ENCODE measurements at regions not wholly inside any gene's neighbourhood (a gene's known extent, or its start where the extent isn't known, plus 50 kb on each side); places are given as distances from the start of the nearest gene placed in this dataset.

- Histone ChIP-seq H3K4me3 (replicated peaks; ENCODE audit: insufficient read depth, low read length) (no peak overlapping the region), H3K27me3 (ENCODE audit: insufficient read depth, poor library complexity, severe bottlenecking) (no peaks in the 10 kb centered on the region), H3K27ac (replicated peaks) (no peak overlapping the region)
- TF ChIP-seq SPI1 (IDR thresholded peaks at IDR 0.05; ENCODE audit: borderline replicate concordance, low read depth): no peak
- TF ChIP-seq GABPA (IDR thresholded peaks at IDR 0.05; ENCODE audit: low read depth): no peak
- TF ChIP-seq CTCF (IDR thresholded peaks at IDR 0.05; ENCODE audit: insufficient read depth, low read length): no peak
- TF ChIP-seq POLR2AphosphoS5 (IDR thresholded peaks at IDR 0.05; ENCODE audit: low read depth): no peak
- TF ChIP-seq, protein P1, sequence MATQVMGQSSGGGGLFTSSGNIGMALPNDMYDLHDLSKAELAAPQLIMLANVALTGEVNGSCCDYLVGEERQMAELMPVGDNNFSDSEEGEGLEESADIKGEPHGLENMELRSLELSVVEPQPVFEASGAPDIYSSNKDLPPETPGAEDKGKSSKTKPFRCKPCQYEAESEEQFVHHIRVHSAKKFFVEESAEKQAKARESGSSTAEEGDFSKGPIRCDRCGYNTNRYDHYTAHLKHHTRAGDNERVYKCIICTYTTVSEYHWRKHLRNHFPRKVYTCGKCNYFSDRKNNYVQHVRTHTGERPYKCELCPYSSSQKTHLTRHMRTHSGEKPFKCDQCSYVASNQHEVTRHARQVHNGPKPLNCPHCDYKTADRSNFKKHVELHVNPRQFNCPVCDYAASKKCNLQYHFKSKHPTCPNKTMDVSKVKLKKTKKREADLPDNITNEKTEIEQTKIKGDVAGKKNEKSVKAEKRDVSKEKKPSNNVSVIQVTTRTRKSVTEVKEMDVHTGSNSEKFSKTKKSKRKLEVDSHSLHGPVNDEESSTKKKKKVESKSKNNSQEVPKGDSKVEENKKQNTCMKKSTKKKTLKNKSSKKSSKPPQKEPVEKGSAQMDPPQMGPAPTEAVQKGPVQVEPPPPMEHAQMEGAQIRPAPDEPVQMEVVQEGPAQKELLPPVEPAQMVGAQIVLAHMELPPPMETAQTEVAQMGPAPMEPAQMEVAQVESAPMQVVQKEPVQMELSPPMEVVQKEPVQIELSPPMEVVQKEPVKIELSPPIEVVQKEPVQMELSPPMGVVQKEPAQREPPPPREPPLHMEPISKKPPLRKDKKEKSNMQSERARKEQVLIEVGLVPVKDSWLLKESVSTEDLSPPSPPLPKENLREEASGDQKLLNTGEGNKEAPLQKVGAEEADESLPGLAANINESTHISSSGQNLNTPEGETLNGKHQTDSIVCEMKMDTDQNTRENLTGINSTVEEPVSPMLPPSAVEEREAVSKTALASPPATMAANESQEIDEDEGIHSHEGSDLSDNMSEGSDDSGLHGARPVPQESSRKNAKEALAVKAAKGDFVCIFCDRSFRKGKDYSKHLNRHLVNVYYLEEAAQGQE (IDR thresholded peaks at IDR 0.05; ENCODE audit: insufficient replicate concordance, low read depth): no peak
- no peak for DNase-seq (ENCODE audit: low read depth in 1 of 2, low spot score in 1 of 2)
These were observed 144.2 kb upstream of the NRP1 start for GRCh38 chr10:33478675-33479125.

DNA sequence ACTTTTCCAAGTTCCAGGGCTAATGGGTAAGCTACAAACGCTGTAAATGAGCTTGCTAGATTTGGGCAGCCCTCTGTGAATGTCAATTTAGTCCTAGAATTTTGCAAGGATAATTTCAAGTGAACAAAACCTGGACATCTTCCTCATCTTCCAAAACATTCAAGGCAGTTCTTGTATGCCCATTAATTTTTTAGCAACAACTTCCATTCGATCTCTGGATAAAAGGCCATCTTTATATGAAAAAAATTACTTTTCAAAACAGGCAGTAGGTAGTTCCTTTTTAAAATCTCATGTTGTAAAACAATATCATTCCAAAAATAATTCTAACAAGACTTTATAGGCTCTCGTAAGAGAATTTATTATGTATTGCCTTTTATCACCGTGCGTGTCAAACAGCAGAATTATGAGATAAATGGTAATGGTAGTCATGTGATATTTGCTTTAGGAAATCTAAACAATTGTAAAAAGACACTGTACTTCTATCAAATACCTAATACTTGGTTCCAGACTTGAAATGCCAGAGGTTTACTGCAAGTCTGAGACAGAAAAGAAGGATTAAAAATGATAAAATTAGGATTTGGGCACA lies 143.7 kb upstream of the NRP1 start:
- no peak for DNase-seq (ENCODE audit: low read depth in 1 of 2, low spot score in 1 of 2)
- TF ChIP-seq GABPA (IDR thresholded peaks at IDR 0.05; ENCODE audit: low read depth) (no peak), POLR2AphosphoS5 (IDR thresholded peaks at IDR 0.05; ENCODE audit: low read depth) (no peak)
- TF ChIP-seq, protein P1 (IDR thresholded peaks at IDR 0.05; ENCODE audit: insufficient replicate concordance, low read depth): no peak
- Histone ChIP-seq H3K27me3 (ENCODE audit: insufficient read depth, poor library complexity, severe bottlenecking) (no peaks in the 10 kb centered on the region), H3K27ac (replicated peaks) (no peak overlapping the region), H3K4me3 (replicated peaks; ENCODE audit: insufficient read depth, low read length) (no peak overlapping the region)

GRCh38 chr10:33477291-33478088 lies 143.0 kb upstream of the NRP1 start:
- TF ChIP-seq GABPA (IDR thresholded peaks at IDR 0.05; ENCODE audit: low read depth) (no peak), SPI1 (IDR thresholded peaks at IDR 0.05; ENCODE audit: borderline replicate concordance, low read depth) (no peak), CTCF (IDR thresholded peaks at IDR 0.05; ENCODE audit: insufficient read depth, low read length) (no peak), POLR2AphosphoS5 (IDR thresholded peaks at IDR 0.05; ENCODE audit: low read depth) (no peak)
- TF ChIP-seq, protein P1 (IDR thresholded peaks at IDR 0.05; ENCODE audit: insufficient replicate concordance, low read depth): no peak
- Histone ChIP-seq H3K27me3 (ENCODE audit: insufficient read depth, poor library complexity, severe bottlenecking) (no peaks in the 10 kb centered on the region), H3K27ac (replicated peaks) (no peak overlapping the region), H3K4me3 (replicated peaks; ENCODE audit: insufficient read depth, low read length) (no peak overlapping the region)
- DNase-seq (ENCODE audit: low read depth in 1 of 2, low spot score in 1 of 2): no peak

Data from HL-60 (cell line).